BLaER1 treated with 17β-estradiol and CSF1 and Interleukin-3, amounts not matched to agents 10 nM and 100 nM (cell line): ENCODE measurements at regions not wholly inside any gene's neighbourhood (a gene's known extent, or its start where the extent isn't known, plus 50 kb on each side); places are given as distances from the start of the nearest gene placed in this dataset.
"Not testable (repeated sequence)": the region's sequence is repeated elsewhere in the genome, so short reads cannot be mapped to it uniquely, and the experiment has no call there.

Source experiments
- H3K27ac ChIP-seq, 11 experiments: shearing (Covaris generic); formaldehyde crosslinking; 2 replicates each; pipeline ENCODE4 v1.8.1; 2022
- H3K27me3 ChIP-seq, 11 experiments: shearing (Covaris generic); formaldehyde crosslinking; 2 replicates each; pipeline ENCODE4 v1.8.1; 2022
- H3K36me3 ChIP-seq, 11 experiments: shearing (Covaris generic); formaldehyde crosslinking; 2 replicates each; pipeline ENCODE4 v1.8.1; 2022
- H3K4me1 ChIP-seq, 10 experiments: shearing (Covaris generic); formaldehyde crosslinking; 2 replicates each; pipeline ENCODE4 v1.8.1; 2022
- H3K4me2 ChIP-seq, 11 experiments: shearing (Covaris generic); formaldehyde crosslinking; 2 replicates each; pipeline ENCODE4 v1.8.1; 2022
- H3K4me3 ChIP-seq, 10 experiments: shearing (Covaris generic); formaldehyde crosslinking; 2 replicates each; pipeline ENCODE4 v1.8.1; 2022
- H3K9ac ChIP-seq, 11 experiments: shearing (Covaris generic); formaldehyde crosslinking; 2 replicates each; pipeline ENCODE4 v1.8.1; 2022
- H3K9me3 ChIP-seq, 11 experiments: shearing (Covaris generic); formaldehyde crosslinking; replicated peaks in 1 of 11; 2 replicates each; pipeline ENCODE4 v1.8.1; 2022
- H4K20me1 ChIP-seq, 11 experiments: shearing (Covaris generic); formaldehyde crosslinking; 2 replicates each; pipeline ENCODE4 v1.8.1; 2022
- Cebpa-rat ChIP-seq, 11 experiments: shearing (Covaris generic); IDR thresholded peaks; 2 replicates each; pipeline ENCODE4 v1.8.1; 2022

DNA sequence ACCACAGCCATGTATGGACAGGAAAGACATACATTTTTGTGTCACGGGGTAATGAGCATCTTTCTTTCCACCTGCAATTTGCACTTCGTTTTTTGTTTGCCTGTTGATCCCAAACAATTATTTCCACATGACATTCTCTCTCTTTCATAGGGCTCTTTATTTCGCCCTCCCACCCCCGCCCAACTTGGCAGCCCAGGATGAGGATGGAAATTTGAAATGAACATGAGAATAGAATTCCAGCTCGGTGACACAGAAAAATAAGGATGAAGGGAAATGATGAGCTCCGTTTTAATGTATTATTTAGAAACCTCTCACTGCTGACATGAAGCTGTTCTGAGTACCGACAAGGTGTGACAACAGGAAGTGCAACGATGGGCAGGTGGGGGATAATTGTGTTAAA, 443.3 kb downstream of the SOCS6 start:
- no peaks in the 10 kb centered on the region for H3K27me3 ChIP-seq
- H4K20me1 ChIP-seq, result no peaks in the 10 kb centered on the region
- H3K36me3 ChIP-seq, result no peaks in the 10 kb centered on the region
- H3K9ac ChIP-seq, result no peak overlapping the region
- H3K27ac ChIP-seq, result no peak overlapping the region
- H3K4me1 ChIP-seq, result peaks cover 0 to 14% (median 3%) of the 10 kb centered on the region in 10 experiments; a peak in 10 of 20 replicates
- TF ChIP-seq Cebpa-rat (IDR thresholded peaks at IDR 0.05), result no peak
- H3K9me3 ChIP-seq, result peaks cover 4 to 23% (median 15%) of the 10 kb centered on the region in 11 experiments; a peak in 16 of 22 replicates
- H3K4me2 ChIP-seq, result peak overlapping the region in 2 of 11 experiments; percentile 16 to 29; a peak in 2 of 22 replicates
- no peak overlapping the region for H3K4me3 ChIP-seq

DNA sequence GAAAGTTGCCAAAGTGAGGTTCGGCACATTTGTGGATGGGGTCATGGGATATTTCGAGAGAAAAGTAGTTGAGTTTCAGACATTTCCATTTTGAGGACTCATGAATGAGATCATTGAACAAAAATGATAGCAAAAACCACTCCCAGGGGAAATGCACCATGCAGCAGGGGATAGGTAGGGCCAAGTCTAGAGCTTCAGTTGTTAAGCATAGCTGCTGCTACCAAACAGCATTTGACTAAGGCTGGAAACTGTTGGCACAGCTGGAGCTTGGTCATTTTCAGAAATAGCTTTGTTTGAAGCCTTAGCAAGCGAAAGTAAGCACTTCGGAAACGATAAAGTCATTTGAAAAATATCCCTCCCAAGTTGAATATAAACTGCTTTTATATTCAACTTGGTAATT, 431.8 kb downstream of the SOCS6 start:
- peaks cover 0 to 13% (median 5%) of the 10 kb centered on the region in 11 experiments; a peak in 6 of 22 replicates for H3K9me3 ChIP-seq
- no peak overlapping the region for H3K27ac ChIP-seq
- H3K4me2 ChIP-seq, result no peak overlapping the region
- no peaks in the 10 kb centered on the region for H4K20me1 ChIP-seq
- no peaks in the 10 kb centered on the region for H3K4me1 ChIP-seq
- TF ChIP-seq Cebpa-rat (IDR thresholded peaks at IDR 0.05), result no peak
- H3K9ac ChIP-seq, result no peak overlapping the region
- no peaks in the 10 kb centered on the region for H3K27me3 ChIP-seq
- H3K36me3 ChIP-seq, result no peaks in the 10 kb centered on the region
- no peak overlapping the region for H3K4me3 ChIP-seq

DNA sequence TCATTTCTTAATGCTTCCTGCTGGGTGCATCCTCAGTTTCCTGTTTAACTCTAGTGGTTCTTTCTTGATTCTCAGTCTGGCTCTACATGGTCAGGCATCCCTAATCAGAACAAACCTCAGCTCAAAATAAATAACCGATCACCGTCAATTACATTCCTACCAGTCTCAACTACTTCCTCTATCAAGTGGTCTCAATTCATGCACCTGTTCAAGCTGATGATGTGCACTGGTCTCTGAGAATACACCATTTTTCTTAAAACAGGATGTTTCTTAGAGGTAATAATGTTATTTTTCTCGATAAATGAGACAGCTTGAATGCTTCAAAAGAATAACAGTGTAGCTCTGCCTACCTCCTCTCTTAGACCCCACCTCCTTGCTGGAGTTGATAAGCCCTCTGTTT, 420.9 kb downstream of the SOCS6 start:
- Histone ChIP-seq H3K27ac (no peak overlapping the region), H3K4me2 (peak overlapping the region in 7 of 11 experiments; percentile 13 to 59 (median 40); a peak in 11 of 22 replicates), H3K4me3 (no peak overlapping the region), H3K4me1 (peaks cover 0 to 18% (median 13%) of the 10 kb centered on the region in 10 experiments; a peak in 12 of 20 replicates), H3K36me3 (no peaks in the 10 kb centered on the region), H3K9ac (no peak overlapping the region), H3K27me3 (no peaks in the 10 kb centered on the region), H3K9me3 (peaks cover 8 to 30% (median 22%) of the 10 kb centered on the region in 11 experiments; a peak in 18 of 22 replicates), H4K20me1 (no peaks in the 10 kb centered on the region)
- TF ChIP-seq Cebpa-rat (IDR thresholded peaks at IDR 0.05), result no peak

DNA sequence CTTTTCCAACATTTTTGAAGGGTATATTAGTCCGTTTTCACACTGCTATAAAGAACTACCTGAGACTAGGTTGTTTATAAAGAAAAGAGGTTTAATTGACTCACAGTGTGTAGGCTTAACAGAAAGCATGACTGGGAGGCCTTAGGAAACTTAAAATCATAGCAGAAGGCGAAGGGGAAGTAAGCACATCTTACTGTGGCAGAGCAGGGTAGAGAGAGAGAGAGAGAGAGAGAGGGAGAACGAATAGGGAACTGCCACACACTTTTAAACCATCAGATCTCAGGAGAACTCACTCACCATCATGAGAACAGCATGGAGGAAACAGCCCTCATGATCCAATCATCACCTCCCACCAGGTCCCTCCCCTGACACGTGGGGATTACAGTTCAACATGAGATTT, 420.3 kb downstream of the SOCS6 start:
- TF ChIP-seq Cebpa-rat (IDR thresholded peaks at IDR 0.05), result no peak
- H3K4me2 ChIP-seq, result peak overlapping the region in 5 of 11 experiments; percentile 13 to 59 (median 48); a peak in 11 of 22 replicates
- H3K9ac ChIP-seq, result no peak overlapping the region
- peaks cover 2 to 25% (median 16%) of the 10 kb centered on the region in 11 experiments; a peak in 18 of 22 replicates for H3K9me3 ChIP-seq
- no peaks in the 10 kb centered on the region for H3K36me3 ChIP-seq
- H3K4me3 ChIP-seq, result no peak overlapping the region
- H4K20me1 ChIP-seq, result no peaks in the 10 kb centered on the region
- H3K4me1 ChIP-seq, result peaks cover 0 to 18% (median 13%) of the 10 kb centered on the region in 10 experiments; a peak in 12 of 20 replicates
- H3K27ac ChIP-seq, result no peak overlapping the region
- H3K27me3 ChIP-seq, result no peaks in the 10 kb centered on the region

DNA sequence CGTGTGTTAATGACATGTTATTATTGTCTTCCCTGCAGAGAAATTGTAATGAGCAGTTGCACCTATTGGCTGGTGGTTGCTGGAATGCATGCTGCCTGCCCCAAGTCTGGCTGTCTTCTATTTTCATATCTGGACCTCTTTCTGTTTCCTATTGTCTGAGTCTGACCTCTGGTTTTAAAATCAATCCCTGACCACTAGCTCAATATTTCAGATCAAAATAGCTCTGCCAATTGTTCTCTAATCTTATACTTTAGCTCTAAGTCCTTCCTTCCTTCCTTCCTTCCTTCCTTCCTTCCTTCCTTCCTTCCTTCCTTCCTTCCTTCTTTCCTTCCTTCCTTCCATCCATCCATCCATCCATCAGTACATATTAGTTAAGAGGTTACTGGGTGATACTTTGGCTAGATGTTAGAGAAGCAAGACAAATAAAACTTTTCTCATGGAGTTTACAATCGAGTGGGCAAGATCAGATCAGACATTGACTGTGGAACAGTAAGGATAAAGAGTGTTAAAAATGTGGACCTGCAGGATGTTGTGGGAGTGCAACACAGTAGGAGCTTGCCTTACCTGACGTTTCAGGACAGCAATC, 417.1 kb downstream of the SOCS6 start:
- H3K9ac ChIP-seq, result no peak overlapping the region
- no peaks in the 10 kb centered on the region for H3K36me3 ChIP-seq
- H3K4me1 ChIP-seq, result peaks cover 0 to 18% (median 13%) of the 10 kb centered on the region in 10 experiments; a peak in 12 of 20 replicates
- no peaks in the 10 kb centered on the region for H3K27me3 ChIP-seq
- no peak overlapping the region for H3K4me3 ChIP-seq
- no peaks in the 10 kb centered on the region for H4K20me1 ChIP-seq
- H3K27ac ChIP-seq, result no peak overlapping the region
- H3K4me2 ChIP-seq, result no peak overlapping the region; a peak in 1 of 22 replicates
- no peak for TF ChIP-seq Cebpa-rat (IDR thresholded peaks at IDR 0.05)
- H3K9me3 ChIP-seq, result peaks cover 0 to 16% (median 8%) of the 10 kb centered on the region in 11 experiments; a peak in 8 of 22 replicates

DNA sequence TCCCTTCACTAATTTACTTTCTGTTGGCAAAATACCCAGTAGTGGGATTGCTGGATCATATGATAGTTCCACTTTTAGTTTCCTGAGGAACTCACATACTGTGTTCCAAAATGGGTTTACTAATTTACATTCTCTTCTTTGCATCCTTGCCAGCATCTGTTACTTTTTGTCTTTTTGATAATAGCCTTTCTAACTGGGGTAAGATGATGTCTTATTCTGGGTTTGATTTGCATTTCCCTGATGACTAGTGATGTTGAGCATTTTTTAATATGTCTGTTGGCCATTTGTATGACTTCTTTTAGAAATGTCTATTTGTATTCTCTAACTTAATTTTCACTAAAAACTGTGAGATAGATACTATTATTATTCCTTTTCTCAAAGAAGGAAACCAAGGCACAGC, 411.7 kb downstream of the SOCS6 start:
- H3K36me3 ChIP-seq, result no peaks in the 10 kb centered on the region
- no peaks in the 10 kb centered on the region for H3K4me1 ChIP-seq
- H3K9me3 ChIP-seq, result peaks cover 8 to 23% (median 12%) of the 10 kb centered on the region in 11 experiments; a peak in 20 of 22 replicates
- no peaks in the 10 kb centered on the region for H4K20me1 ChIP-seq
- TF ChIP-seq Cebpa-rat (IDR thresholded peaks at IDR 0.05), result no peak
- no peak overlapping the region for H3K4me3 ChIP-seq
- H3K4me2 ChIP-seq, result no peak overlapping the region
- H3K9ac ChIP-seq, result no peak overlapping the region
- no peak overlapping the region for H3K27ac ChIP-seq
- H3K27me3 ChIP-seq, result no peaks in the 10 kb centered on the region

DNA sequence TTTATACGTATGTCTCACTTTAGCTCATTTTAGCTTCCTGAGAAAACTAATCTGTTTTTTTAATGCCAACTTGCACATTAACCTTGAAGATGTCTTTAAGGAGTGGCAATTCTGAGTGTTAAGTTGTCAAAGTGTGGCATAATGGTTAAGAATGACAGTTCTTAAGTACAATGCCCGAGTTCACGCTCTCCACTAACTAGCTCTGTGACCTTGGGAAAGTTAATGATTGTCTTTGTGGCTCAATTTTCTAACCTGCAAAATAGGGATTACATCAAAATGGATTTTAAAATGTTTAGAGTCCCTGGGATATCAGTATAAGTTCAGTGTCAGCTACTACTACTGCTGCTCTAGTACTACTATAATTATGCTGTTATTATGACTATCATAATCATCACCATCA, 409.7 kb downstream of the SOCS6 start:
- no peak overlapping the region for H3K4me3 ChIP-seq
- no peak overlapping the region for H3K9ac ChIP-seq
- H4K20me1 ChIP-seq, result no peaks in the 10 kb centered on the region
- no peaks in the 10 kb centered on the region for H3K4me1 ChIP-seq
- no peaks in the 10 kb centered on the region for H3K36me3 ChIP-seq
- H3K27me3 ChIP-seq, result no peaks in the 10 kb centered on the region
- H3K9me3 ChIP-seq, result peaks cover 8 to 23% (median 12%) of the 10 kb centered on the region in 11 experiments; a peak in 20 of 22 replicates
- no peak for TF ChIP-seq Cebpa-rat (IDR thresholded peaks at IDR 0.05)
- no peak overlapping the region for H3K4me2 ChIP-seq
- no peak overlapping the region for H3K27ac ChIP-seq

DNA sequence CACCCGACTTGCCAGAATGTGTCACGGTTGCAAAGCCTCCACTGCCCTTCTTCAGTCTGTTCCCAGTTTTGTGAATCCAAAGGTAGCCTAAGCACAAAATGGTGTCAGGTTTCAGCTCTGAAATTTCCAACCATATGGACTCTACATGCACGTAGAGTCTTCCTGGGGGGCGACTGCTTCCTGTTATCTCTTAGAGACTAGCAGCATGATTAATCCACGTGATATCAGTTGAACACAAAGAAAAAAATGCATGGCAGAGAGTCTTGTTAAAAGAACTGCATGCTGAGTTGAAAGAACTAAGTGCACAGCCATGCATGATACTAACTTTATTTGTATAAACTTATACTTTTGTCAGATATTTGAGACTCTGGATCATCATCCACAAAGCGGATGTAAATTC, 404.4 kb downstream of the SOCS6 start:
- no peak overlapping the region for H3K27ac ChIP-seq
- no peak overlapping the region for H3K4me3 ChIP-seq
- H3K4me2 ChIP-seq, result no peak overlapping the region
- no peaks in the 10 kb centered on the region for H3K36me3 ChIP-seq
- no peaks in the 10 kb centered on the region for H3K27me3 ChIP-seq
- no peaks in the 10 kb centered on the region for H3K4me1 ChIP-seq
- H3K9me3 ChIP-seq, result peaks cover 8 to 23% (median 12%) of the 10 kb centered on the region in 11 experiments; a peak in 20 of 22 replicates
- no peaks in the 10 kb centered on the region for H4K20me1 ChIP-seq
- no peak for TF ChIP-seq Cebpa-rat (IDR thresholded peaks at IDR 0.05)
- no peak overlapping the region for H3K9ac ChIP-seq

DNA sequence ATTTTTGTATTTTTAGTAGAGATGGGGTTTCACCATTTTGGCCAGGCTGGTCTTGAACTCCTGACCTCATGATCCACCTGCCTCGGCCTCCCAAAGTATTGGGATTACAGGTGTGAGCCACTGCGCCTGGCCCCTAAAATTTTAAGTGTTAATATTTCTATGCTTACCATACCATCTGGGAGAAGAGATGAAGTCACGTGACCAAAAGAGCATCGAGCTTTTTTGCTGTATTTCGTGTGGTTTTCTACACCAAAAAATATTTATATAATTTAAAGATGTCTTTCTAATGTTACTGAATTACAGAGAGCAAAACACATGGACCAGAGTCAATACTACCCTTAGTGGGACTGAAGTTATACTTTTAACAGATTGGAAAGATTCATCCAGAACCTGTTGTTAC, 400.9 kb downstream of the SOCS6 start:
- not testable (repeated sequence) for H3K27ac ChIP-seq, H3K27me3 ChIP-seq, H4K20me1 ChIP-seq, H3K36me3 ChIP-seq, H3K4me2 ChIP-seq, H3K4me1 ChIP-seq, H3K4me3 ChIP-seq, H3K9ac ChIP-seq, H3K9me3 ChIP-seq

DNA sequence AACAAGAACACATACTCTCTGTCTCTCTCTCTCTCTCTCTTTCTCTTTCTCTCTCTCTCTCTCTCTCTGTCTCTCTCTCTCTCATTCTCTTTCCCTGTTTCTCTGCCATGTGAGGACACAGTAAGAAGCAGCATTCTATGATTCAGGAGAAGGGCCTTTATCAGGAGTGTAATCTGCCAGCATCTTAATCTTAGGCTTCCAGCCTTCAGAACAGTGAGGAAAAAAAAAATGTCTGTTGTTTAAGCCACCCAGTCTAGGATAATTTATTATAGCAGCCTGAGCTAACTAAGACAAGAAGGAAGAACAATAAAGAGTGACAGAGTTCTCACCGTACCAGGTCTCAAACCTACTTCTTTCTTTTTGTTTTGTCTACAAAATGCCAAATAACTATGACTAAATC, 399.4 kb downstream of the SOCS6 start:
- no peak for TF ChIP-seq Cebpa-rat (IDR thresholded peaks at IDR 0.05)
- Histone ChIP-seq H3K4me3 (no peak overlapping the region), H3K27me3 (no peaks in the 10 kb centered on the region), H3K27ac (no peak overlapping the region), H3K9ac (no peak overlapping the region), H3K9me3 (peaks cover 0 to 4% (median 0%) of the 10 kb centered on the region in 11 experiments; a peak in 1 of 22 replicates), H3K36me3 (no peaks in the 10 kb centered on the region), H3K4me1 (no peaks in the 10 kb centered on the region), H3K4me2 (no peak overlapping the region), H4K20me1 (no peaks in the 10 kb centered on the region)
